ENCODE measurements at regions not wholly inside any gene's neighbourhood (a gene's known extent, or its start where the extent isn't known, plus 50 kb on each side); places are given as distances from the start of the nearest gene placed in this dataset.

DNA sequence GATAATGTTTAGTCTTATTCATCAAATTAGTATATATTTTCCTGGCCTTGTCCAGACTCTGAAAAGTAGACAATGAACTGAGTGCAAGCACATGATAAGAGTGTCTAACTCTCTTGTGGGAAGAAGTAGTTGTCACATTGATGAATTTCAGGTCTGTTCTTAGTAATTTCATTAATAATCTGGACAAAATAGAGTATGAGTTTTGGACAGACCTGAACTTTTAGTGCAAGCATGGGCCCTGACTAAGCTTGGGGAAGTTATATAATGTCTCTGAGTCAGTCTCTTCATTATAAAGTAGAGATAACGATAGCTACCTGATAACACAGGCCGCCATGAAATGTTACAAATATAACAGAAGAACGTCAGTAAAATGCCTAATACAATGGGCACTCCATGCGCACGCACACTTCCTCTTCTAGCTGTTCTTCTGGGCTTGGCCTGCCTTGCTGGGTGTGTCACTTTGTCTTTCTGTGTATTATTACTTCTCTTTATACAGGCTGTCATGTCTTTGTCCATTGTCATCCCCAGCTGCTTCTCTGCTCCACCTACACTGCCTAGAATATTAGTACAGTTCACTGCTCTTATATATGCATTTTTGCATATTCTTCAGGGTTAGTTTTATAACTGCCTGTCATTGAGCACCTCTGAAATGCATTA lies 129.1 kb upstream of the HTR2A start:
- Histone ChIP-seq H3K79me1 (ENCODE audit: low read depth in 1 of 2, low read length in 2 of 2) (no peaks in the 10 kb centered on the region), H4K8ac (ENCODE audit: low read depth in 2 of 2, low read length in 2 of 2) (no peak overlapping the region), H3K9me1 (ENCODE audit: insufficient read depth, low read length) (no peaks in the 10 kb centered on the region), H3K4ac (ENCODE audit: low read depth, low read length) (no peak overlapping the region), H3K4me3 (ENCODE audit: insufficient read depth, low read depth, low read length) (no peak overlapping the region), H3K9ac (ENCODE audit: low read depth, low read length) (no peak overlapping the region), H4K91ac (ENCODE audit: insufficient read depth, low read depth, low read length) (no peak overlapping the region), H2BK20ac (ENCODE audit: low read depth, low read length) (no peak overlapping the region), H3K27ac (ENCODE audit: insufficient read depth, low read length) (no peak overlapping the region), H2AFZ (replicated peaks; ENCODE audit: low read length, poor library complexity) (no peak overlapping the region), H3K56ac (ENCODE audit: extremely low read depth, insufficient read depth, low read length) (no peak overlapping the region), H2AK5ac (ENCODE audit: low read depth, low read length) (no peak overlapping the region), H3K18ac (ENCODE audit: low read depth, low read length) (no peak overlapping the region), H3K36me3 (ENCODE audit: control insufficient read depth, insufficient read depth, low read length) (no peaks in the 10 kb centered on the region), H4K5ac (ENCODE audit: low read depth, low read length) (no peak overlapping the region), H3K23ac (ENCODE audit: low read depth, low read length) (no peak overlapping the region), H2BK5ac (ENCODE audit: low read depth, low read length, poor library complexity, severe bottlenecking) (no peak overlapping the region), H2AK9ac (replicated peaks; ENCODE audit: low read depth, low read length, poor library complexity) (no peak overlapping the region), H3K9me3 (ENCODE audit: control insufficient read depth, insufficient read depth, low read length) (no peaks in the 10 kb centered on the region), H2BK15ac (ENCODE audit: low read depth, low read length) (no peak overlapping the region), H3K14ac (replicated peaks; ENCODE audit: low read depth, low read length) (no peak overlapping the region), H3K4me2 (ENCODE audit: low read depth, low read length) (no peak overlapping the region), H3K4me1 (ENCODE audit: control insufficient read depth, insufficient read depth, low read length) (peaks cover 6% of the 10 kb centered on the region; the same call in 1 of the 2 replicates), H2BK120ac (ENCODE audit: low read depth, low read length) (no peak overlapping the region), H3K27me3 (ENCODE audit: control insufficient read depth, insufficient read depth, low read length) (no peaks in the 10 kb centered on the region), H4K20me1 (ENCODE audit: insufficient read depth, low read length) (no peaks in the 10 kb centered on the region)
- ChIA-PET POLR2A (ENCODE audit: unreplicated experiment) (no interaction called here), CTCF (no interaction called here)
- BruUV-seq (replicated peaks): no TSS peak
- DNase-seq: no peak
- intact Hi-C loops (cut with micrococcal nuclease) (no loop called here), dilution Hi-C loops (cut with HindIII; ENCODE audit: low sequenced_read_pairs, unreplicated experiment) (no loop called here), in situ Hi-C loops (cut with MboI; ENCODE audit: low sequenced_read_pairs) (no loop called here)
- no peak for TF ChIP-seq NFE2L2 (IDR thresholded peaks at IDR 0.05; ENCODE audit: low read depth, low read length)
- no peak for TF ChIP-seq RFX5 (IDR thresholded peaks at IDR 0.05; ENCODE audit: low read depth, low read length)
- no peak for TF ChIP-seq SMC3 (IDR thresholded peaks at IDR 0.05; ENCODE audit: low read depth, low read length)
- TF ChIP-seq CEBPB (IDR thresholded peaks at IDR 0.05; ENCODE audit: low read depth, low read length): no peak
- no peak for TF ChIP-seq BHLHE40 (IDR thresholded peaks at IDR 0.05; ENCODE audit: low read depth, low read length)
- TF ChIP-seq, protein P1, sequence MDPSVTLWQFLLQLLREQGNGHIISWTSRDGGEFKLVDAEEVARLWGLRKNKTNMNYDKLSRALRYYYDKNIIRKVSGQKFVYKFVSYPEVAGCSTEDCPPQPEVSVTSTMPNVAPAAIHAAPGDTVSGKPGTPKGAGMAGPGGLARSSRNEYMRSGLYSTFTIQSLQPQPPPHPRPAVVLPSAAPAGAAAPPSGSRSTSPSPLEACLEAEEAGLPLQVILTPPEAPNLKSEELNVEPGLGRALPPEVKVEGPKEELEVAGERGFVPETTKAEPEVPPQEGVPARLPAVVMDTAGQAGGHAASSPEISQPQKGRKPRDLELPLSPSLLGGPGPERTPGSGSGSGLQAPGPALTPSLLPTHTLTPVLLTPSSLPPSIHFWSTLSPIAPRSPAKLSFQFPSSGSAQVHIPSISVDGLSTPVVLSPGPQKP (IDR thresholded peaks at IDR 0.05; ENCODE audit: borderline replicate concordance, low read depth, low read length): no peak
- TF ChIP-seq FOS (IDR thresholded peaks at IDR 0.05; ENCODE audit: low read depth, low read length): no peak
- TF ChIP-seq POLR2A (IDR thresholded peaks at IDR 0.05; ENCODE audit: low read depth, low read length): no peak
- TF ChIP-seq MAZ (IDR thresholded peaks at IDR 0.05; ENCODE audit: borderline replicate concordance, low read depth, low read length): no peak
- TF ChIP-seq, protein P2, sequence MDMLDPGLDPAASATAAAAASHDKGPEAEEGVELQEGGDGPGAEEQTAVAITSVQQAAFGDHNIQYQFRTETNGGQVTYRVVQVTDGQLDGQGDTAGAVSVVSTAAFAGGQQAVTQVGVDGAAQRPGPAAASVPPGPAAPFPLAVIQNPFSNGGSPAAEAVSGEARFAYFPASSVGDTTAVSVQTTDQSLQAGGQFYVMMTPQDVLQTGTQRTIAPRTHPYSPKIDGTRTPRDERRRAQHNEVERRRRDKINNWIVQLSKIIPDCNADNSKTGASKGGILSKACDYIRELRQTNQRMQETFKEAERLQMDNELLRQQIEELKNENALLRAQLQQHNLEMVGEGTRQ (IDR thresholded peaks at IDR 0.05; ENCODE audit: low read depth, low read length): no peak
- TF ChIP-seq MXI1 (IDR thresholded peaks at IDR 0.05; ENCODE audit: borderline replicate concordance, low read depth, low read length): no peak
- TF ChIP-seq RCOR1 (IDR thresholded peaks at IDR 0.05; ENCODE audit: insufficient replicate concordance, low read length): no peak
- TF ChIP-seq, protein P3, sequence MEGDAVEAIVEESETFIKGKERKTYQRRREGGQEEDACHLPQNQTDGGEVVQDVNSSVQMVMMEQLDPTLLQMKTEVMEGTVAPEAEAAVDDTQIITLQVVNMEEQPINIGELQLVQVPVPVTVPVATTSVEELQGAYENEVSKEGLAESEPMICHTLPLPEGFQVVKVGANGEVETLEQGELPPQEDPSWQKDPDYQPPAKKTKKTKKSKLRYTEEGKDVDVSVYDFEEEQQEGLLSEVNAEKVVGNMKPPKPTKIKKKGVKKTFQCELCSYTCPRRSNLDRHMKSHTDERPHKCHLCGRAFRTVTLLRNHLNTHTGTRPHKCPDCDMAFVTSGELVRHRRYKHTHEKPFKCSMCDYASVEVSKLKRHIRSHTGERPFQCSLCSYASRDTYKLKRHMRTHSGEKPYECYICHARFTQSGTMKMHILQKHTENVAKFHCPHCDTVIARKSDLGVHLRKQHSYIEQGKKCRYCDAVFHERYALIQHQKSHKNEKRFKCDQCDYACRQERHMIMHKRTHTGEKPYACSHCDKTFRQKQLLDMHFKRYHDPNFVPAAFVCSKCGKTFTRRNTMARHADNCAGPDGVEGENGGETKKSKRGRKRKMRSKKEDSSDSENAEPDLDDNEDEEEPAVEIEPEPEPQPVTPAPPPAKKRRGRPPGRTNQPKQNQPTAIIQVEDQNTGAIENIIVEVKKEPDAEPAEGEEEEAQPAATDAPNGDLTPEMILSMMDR (conservative IDR thresholded peaks at IDR 0.05; ENCODE audit: low read depth, low read length): no peak
- no peak for TF ChIP-seq CHD1 (IDR thresholded peaks at IDR 0.05; ENCODE audit: low read depth, low read length)
- TF ChIP-seq MAFK (IDR thresholded peaks at IDR 0.05; ENCODE audit: low read depth, low read length): no peak
- no peak for TF ChIP-seq RAD21 (IDR thresholded peaks at IDR 0.05; ENCODE audit: low read length)
- no CpG with 5 or more reads among the region's 5 CpGs for WGBS, 2 experiments (ENCODE audit: extremely low coverage in 2 of 2, insufficient read length in 1 of 2)
- ATAC-seq (ENCODE audit: low read depth): no peak
